Choroid plexus epithelial cell (primary cell): ENCODE measurements at regions not wholly inside any gene's neighbourhood (a gene's known extent, or its start where the extent isn't known, plus 50 kb on each side); places are given as distances from the start of the nearest gene placed in this dataset.

Source experiments
- DNase-seq: peaks from one replicate; pipeline ENCODE4 v3.0.0-alpha.2; 2010; ENCODE audit warnings: low read depth
- H3K4me3 ChIP-seq: 2 replicates; pipeline ENCODE4 v1.5.1; 2011; ENCODE audit warnings: low read depth, mild to moderate bottlenecking, control low read depth, low read length, moderate library complexity
- TF ChIP-seq, protein P1 (sequence below): conservative IDR thresholded peaks from 2 replicates; pipeline ENCODE4 v1.5.1; 2011; ENCODE audit warnings: low read depth, mild to moderate bottlenecking, control low read depth, inconsistent platforms, low read length, moderate library complexity

GRCh38 chr14:46197856-46198255 lies 453.7 kb downstream of the RPL10L start:
- TF ChIP-seq, protein P1, sequence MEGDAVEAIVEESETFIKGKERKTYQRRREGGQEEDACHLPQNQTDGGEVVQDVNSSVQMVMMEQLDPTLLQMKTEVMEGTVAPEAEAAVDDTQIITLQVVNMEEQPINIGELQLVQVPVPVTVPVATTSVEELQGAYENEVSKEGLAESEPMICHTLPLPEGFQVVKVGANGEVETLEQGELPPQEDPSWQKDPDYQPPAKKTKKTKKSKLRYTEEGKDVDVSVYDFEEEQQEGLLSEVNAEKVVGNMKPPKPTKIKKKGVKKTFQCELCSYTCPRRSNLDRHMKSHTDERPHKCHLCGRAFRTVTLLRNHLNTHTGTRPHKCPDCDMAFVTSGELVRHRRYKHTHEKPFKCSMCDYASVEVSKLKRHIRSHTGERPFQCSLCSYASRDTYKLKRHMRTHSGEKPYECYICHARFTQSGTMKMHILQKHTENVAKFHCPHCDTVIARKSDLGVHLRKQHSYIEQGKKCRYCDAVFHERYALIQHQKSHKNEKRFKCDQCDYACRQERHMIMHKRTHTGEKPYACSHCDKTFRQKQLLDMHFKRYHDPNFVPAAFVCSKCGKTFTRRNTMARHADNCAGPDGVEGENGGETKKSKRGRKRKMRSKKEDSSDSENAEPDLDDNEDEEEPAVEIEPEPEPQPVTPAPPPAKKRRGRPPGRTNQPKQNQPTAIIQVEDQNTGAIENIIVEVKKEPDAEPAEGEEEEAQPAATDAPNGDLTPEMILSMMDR: no peak
- no peak overlapping the region for H3K4me3 ChIP-seq
- no peak for DNase-seq
